ENCODE measurements at regions not wholly inside any gene's neighbourhood (a gene's known extent, or its start where the extent isn't known, plus 50 kb on each side); places are given as distances from the start of the nearest gene placed in this dataset.

GRCh38 chr1:47710329-47711071 lies 272.7 kb downstream of the FOXD2 start:
- intact Hi-C loops (cut with DNase I) = no loop called here
- Histone ChIP-seq H3K9me3 (ENCODE audit: control insufficient read depth in 2 of 3, insufficient read depth in 1 of 3, low read length in 3 of 3) (no peaks in the 10 kb centered on the region), H3K9ac (ENCODE audit: low read length in 3 of 3) (no peak overlapping the region), H3K36me3 (ENCODE audit: control insufficient read depth in 2 of 3, insufficient read depth in 3 of 3, low read length in 3 of 3) (no peaks in the 10 kb centered on the region), H3K4me1 (ENCODE audit: control insufficient read depth in 2 of 3, insufficient read depth in 2 of 3, low read depth in 1 of 3, low read length in 3 of 3) (peaks cover 0 to 10% (median 0%) of the 10 kb centered on the region in 3 donors), H3K4me3 (ENCODE audit: low read length in 3 of 3) (peak overlapping the region in 2 of 3 donors; percentile 12 to 43), H3K27me3 (ENCODE audit: control insufficient read depth, insufficient read depth, low read length) (peaks cover 8% of the 10 kb centered on the region), H3K27ac (ENCODE audit: low read depth in 2 of 2, low read length in 2 of 2) (no peak overlapping the region)
- TF ChIP-seq CTCF (IDR thresholded peaks at IDR 0.05; ENCODE audit: borderline replicate concordance, extremely low read depth, insufficient read depth) = peak; percentile 97
- no peak for FAIRE-seq
- DNase-seq = peak; percentile 76 to 87 (median 79)

Data from kidney (tissue), 13 donors.